ENCODE measurements at regions not wholly inside any gene's neighbourhood (a gene's known extent, or its start where the extent isn't known, plus 50 kb on each side); places are given as distances from the start of the nearest gene placed in this dataset.

GRCh38 chr6:154917941-154918340, 77.2 kb upstream of the TIAM2 start (continued):
- TF ChIP-seq SPI1 (IDR thresholded peaks at IDR 0.05; ENCODE audit: borderline replicate concordance, insufficient read depth, low read depth, low read length) = no peak
- no peak for TF ChIP-seq JUNB (IDR thresholded peaks at IDR 0.05)
- no peak for TF ChIP-seq TCF12 (IDR thresholded peaks at IDR 0.05; ENCODE audit: low read depth, low read length)
- no peak for TF ChIP-seq SUZ12 (IDR thresholded peaks at IDR 0.05; ENCODE audit: unreplicated experiment)
- TF ChIP-seq BRCA1 (IDR thresholded peaks at IDR 0.05; ENCODE audit: low read depth, low read length) = no peak

- Histone ChIP-seq H3K4me3 (no peak overlapping the region), H3K79me2 (ENCODE audit: control insufficient read depth, insufficient read depth, low read length) (no peaks in the 10 kb centered on the region), H2AFZ (ENCODE audit: control insufficient read depth, low read depth, low read length) (no peak overlapping the region), H3K27ac (ENCODE audit: control insufficient read depth, insufficient read depth) (no peak overlapping the region), H3K9ac (ENCODE audit: control insufficient read depth, insufficient read depth, low read length) (no peak overlapping the region), H3K36me3 (ENCODE audit: control insufficient read depth in 2 of 2, insufficient read depth in 2 of 2, low read length in 1 of 2) (no peaks in the 10 kb centered on the region), H3K4me2 (ENCODE audit: control insufficient read depth, insufficient read depth) (no peak overlapping the region), H3K9me3 (replicated peaks; ENCODE audit: control insufficient read depth, insufficient read depth, low read length) (no peaks in the 10 kb centered on the region), H4K20me1 (ENCODE audit: control insufficient read depth, insufficient read depth) (no peaks in the 10 kb centered on the region), H3K4me1 (ENCODE audit: control insufficient read depth, insufficient read depth, low read length) (no peaks in the 10 kb centered on the region), H3K27me3 (replicated peaks in 1 of 2; ENCODE audit: control insufficient read depth in 2 of 2, insufficient read depth in 2 of 2, low read length in 1 of 2) (no peaks in the 10 kb centered on the region)
- intact Hi-C loops (cut with micrococcal nuclease; ENCODE audit: unreplicated experiment) = no loop called here
- ATAC-seq = no peak
- FAIRE-seq = no peak
- SMC1A ChIA-PET (ENCODE audit: uncharacterized antibody, unreplicated experiment) = interaction anchor here (1.6 to 2.5 kb wide), 2 partner anchors 10 to 244 kb away, joined by 3 to 6 read pairs; no protein-coding TSS in a partner anchor
- RAD21 ChIA-PET (ENCODE audit: unreplicated experiment) = interaction anchor here (1.0 to 1.3 kb wide), 2 partner anchors 9 to 244 kb away, joined by 3 to 5 read pairs; no protein-coding TSS in a partner anchor
- no TSS peak for BruUV-seq (replicated peaks)
- TF ChIP-seq SKIL (IDR thresholded peaks at IDR 0.05; ENCODE audit: low read depth, poor library complexity, severe bottlenecking) (no peak), SREBF1 (IDR thresholded peaks at IDR 0.05; ENCODE audit: low read length) (no peak), JUNB (IDR thresholded peaks at IDR 0.05) (no peak), BRCA1 (IDR thresholded peaks at IDR 0.05; ENCODE audit: low read depth, low read length) (no peak), ZBED1 (IDR thresholded peaks at IDR 0.05; ENCODE audit: borderline replicate concordance) (no peak), EGR1 (IDR thresholded peaks at IDR 0.05; ENCODE audit: borderline replicate concordance in 1 of 2, low read depth in 2 of 2, low read length in 2 of 2) (no peak), NKRF (conservative IDR thresholded peaks at IDR 0.05) (no peak), IKZF2 (IDR thresholded peaks at IDR 0.05) (no peak), ETV6 (conservative IDR thresholded peaks at IDR 0.05 in 1 of 2, IDR thresholded peaks at IDR 0.05 in 1 of 2; ENCODE audit: borderline replicate concordance in 1 of 2, low read depth in 1 of 2) (no peak), USF1 (IDR thresholded peaks at IDR 0.05; ENCODE audit: borderline replicate concordance, extremely low read length, insufficient read depth, low read depth, low read length) (no peak), NFYA (IDR thresholded peaks at IDR 0.05; ENCODE audit: borderline replicate concordance, low read depth, low read length) (no peak)
- DNase-seq (ENCODE audit: low read depth, low spot score) = no peak
- WGBS (ENCODE audit: insufficient coverage, insufficient replicate concordance, low lambda C conversion rate, missing lambda C conversion rate) = 94% methylated on average over 5 of the region's 5 CpGs
- POLR2A ChIA-PET = interaction anchor here (0.5 to 1.0 kb wide), 2 partner anchors 10 to 22 kb away, joined by 3 read pairs; no protein-coding TSS in a partner anchor
- in situ Hi-C loops (cut with MboI) = loop anchor here (5.0 kb wide), 2 partner anchors 243 to 332 kb away; no protein-coding TSS in a partner anchor
- CTCF ChIA-PET = interaction anchor here (3.1 kb wide), 1 partner anchor 8 kb away, joined by 15 read pairs; no protein-coding TSS in a partner anchor
Measured at GRCh38 chr6:154919806-154920205, 75.3 kb upstream of the TIAM2 start.

Measured in GM12878 (cell line).